Right lobe of liver (tissue), 6 donors: ENCODE measurements at regions not wholly inside any gene's neighbourhood (a gene's known extent, or its start where the extent isn't known, plus 50 kb on each side); places are given as distances from the start of the nearest gene placed in this dataset.

ENCODE experiments used
- ATAC-seq, 4 donors: fragments of 200-7000 bp; cut with Tn5 transposase; one replicate each; pipeline ENCODE4 v1.9.1; 2020; ENCODE audit warnings: mild to moderate bottlenecking in 4 of 4, moderate library complexity in 4 of 4
- DNase-seq, 3 donors: peaks; one replicate each; pipeline ENCODE4 v3.0.0-alpha.2; 2020
- H3K27ac ChIP-seq, 3 donors: fragments of 200-600 bp; one replicate each; pipeline ENCODE4 v1.8.0; 2022
- H3K27me3 ChIP-seq, 2 donors: fragments of 200-600 bp; one replicate each; pipeline ENCODE4 v1.8.0; 2022
- H3K36me3 ChIP-seq, 4 donors: fragments of 200-600 bp; sonication (generic) in 1 of 4; one replicate each; pipeline versions ENCODE4 v1.5.1 to v1.8.0; 2017 to 2022; ENCODE audit warnings: control low read depth in 1 of 4
- H3K4me1 ChIP-seq, 4 donors: fragments of 200-600 bp; sonication (generic) in 1 of 4; one replicate each; pipeline versions ENCODE4 v1.5.1 to v1.8.0; 2017 to 2022; ENCODE audit warnings: control low read depth in 1 of 4
- H3K4me3 ChIP-seq, 3 donors: fragments of 200-600 bp; one replicate each; pipeline ENCODE4 v1.8.0; 2022
- H3K9me3 ChIP-seq, 4 donors: fragments of 200-600 bp; sonication (generic) in 1 of 4; one replicate each; pipeline versions ENCODE4 v1.5.1 to v1.8.0; 2017 to 2022; ENCODE audit warnings: control low read depth in 1 of 4
- CTCF ChIP-seq, 4 donors: fragments of 200-600 bp in 3 of 4; fragments of 450-650 bp in 1 of 4; IDR thresholded peaks; one replicate each; pipeline versions ENCODE4 v1.5.1 to v1.8.0; 2016 to 2022; ENCODE audit warnings: antibody characterized with exemption in 4 of 4, mild to moderate bottlenecking in 2 of 4
- POLR2A ChIP-seq: fragments of 450-650 bp; IDR thresholded peaks from one replicate; pipeline ENCODE4 v1.6.1; 2017; ENCODE audit warnings: antibody characterized with exemption, mild to moderate bottlenecking
- WGBS: methylation state at CpG from one replicate; pipeline ENCODE4 v1.1.6; 2018; ENCODE audit warnings: low coverage, low lambda C conversion rate; ENCODE audit not compliant: insufficient coverage; ENCODE audit errors: missing lambda C conversion rate; 5-methylcytosine and 5-hydroxymethylcytosine counted together
- intact Hi-C, 2 donors: fragments of 100-400 bp; cut with DNase I; formaldehyde crosslinking; loops; one replicate each; pipeline versions ENCODE4 v1.11.2 to v1.14.1; 2022
- donor health status: DM: no; HTN: yes; CAD: no.
- donor health status: DM: no; HTN: no; CAD: no.
- donor health status: DM: no; HTN: no; CAD: no.
- donor health status: DM: no; HTN: yes; CAD: no.
- donor health status: DM: no; HTN: yes; CAD: no.

- H3K27me3 ChIP-seq = no peaks in the 10 kb centered on the region
- H3K4me3 ChIP-seq = no peak overlapping the region
- no peaks in the 10 kb centered on the region for H3K36me3 ChIP-seq
- TF ChIP-seq POLR2A (no peak), CTCF (IDR thresholded peaks at IDR 0.05) (peak in 3 of 4 donors; percentile 39 to 48 (median 39))
- intact Hi-C loops = no loop called here
- ATAC-seq = peak; percentile 71 to 82 (median 72)
- H3K9me3 ChIP-seq = no peaks in the 10 kb centered on the region
- H3K4me1 ChIP-seq = no peaks in the 10 kb centered on the region
- DNase-seq = peak in 2 of 3 donors; percentile 49 to 60
- WGBS = 91% methylated on average over 2 of the region's 2 CpGs
- H3K27ac ChIP-seq = no peak overlapping the region
Measured at GRCh38 chr9:79471580-79472543, 99.9 kb upstream of the TLE4 start.

- no peak overlapping the region for H3K27ac ChIP-seq
- TF ChIP-seq POLR2A = no peak
- no peak for TF ChIP-seq CTCF (IDR thresholded peaks at IDR 0.05)
- H3K27me3 ChIP-seq = no peaks in the 10 kb centered on the region
- no peak overlapping the region for H3K4me3 ChIP-seq
- WGBS = 25% methylated on average over 1 of the region's 1 CpG
- intact Hi-C loops = no loop called here
- no peaks in the 10 kb centered on the region for H3K9me3 ChIP-seq
- H3K4me1 ChIP-seq = no peaks in the 10 kb centered on the region
- H3K36me3 ChIP-seq = no peaks in the 10 kb centered on the region
- ATAC-seq (no peak), DNase-seq (no peak)
Measured at GRCh38 chr9:79473704-79474103, 98.1 kb upstream of the TLE4 start.

GRCh38 chr9:79477241-79477840 is 94.4 kb upstream of the TLE4 start:
- Histone ChIP-seq H3K27ac (no peak overlapping the region), H3K4me3 (no peak overlapping the region), H3K4me1 (no peaks in the 10 kb centered on the region), H3K27me3 (no peaks in the 10 kb centered on the region), H3K9me3 (no peaks in the 10 kb centered on the region), H3K36me3 (no peaks in the 10 kb centered on the region)
- DNase-seq (no peak), ATAC-seq (no peak)
- TF ChIP-seq CTCF (IDR thresholded peaks at IDR 0.05) (no peak), POLR2A (no peak)
- 47% methylated on average over 3 of the region's 3 CpGs for WGBS
- intact Hi-C loops = no loop called here

GRCh38 chr9:79477955-79478771 is 93.6 kb upstream of the TLE4 start:
- no peak for DNase-seq
- no peaks in the 10 kb centered on the region for H3K36me3 ChIP-seq
- no peaks in the 10 kb centered on the region for H3K27me3 ChIP-seq
- TF ChIP-seq POLR2A = no peak
- TF ChIP-seq CTCF (IDR thresholded peaks at IDR 0.05) = peak in 2 of 4 donors; percentile 12 to 23
- ATAC-seq = no peak
- H3K27ac ChIP-seq = no peak overlapping the region
- intact Hi-C loops = no loop called here
- no peak overlapping the region for H3K4me3 ChIP-seq
- no peaks in the 10 kb centered on the region for H3K9me3 ChIP-seq
- 32% methylated on average over 5 of the region's 5 CpGs for WGBS
- no peaks in the 10 kb centered on the region for H3K4me1 ChIP-seq
